SK-N-SH (cell line): ENCODE measurements at regions not wholly inside any gene's neighbourhood (a gene's known extent, or its start where the extent isn't known, plus 50 kb on each side); places are given as distances from the start of the nearest gene placed in this dataset.

Experiments
- CTCF ChIA-PET: fragments of 300-600, 350-600 bp; formaldehyde crosslinking; extraction: SDS; loops from one replicate; lab custom pipeline; 2021; lab: Yijun Ruan, JAX
- POLR2A ChIA-PET: fragments of 350-600 bp; sonication (Branson Sonifier 250); formaldehyde crosslinking; extraction: SDS; loops from one replicate; lab custom pipeline; 2020; ENCODE audit warnings: antibody characterized with exemption, inconsistent platforms; lab: Yijun Ruan, JAX
- DNase-seq: peaks from one replicate; pipeline ENCODE4 v3.0.0; 2012
- H2AFZ ChIP-seq: fragments of 200-600 bp; sonication (generic); 2 replicates; pipeline ENCODE4 v1.8.1; 2016; ENCODE audit warnings: antibody characterized with exemption, mild to moderate bottlenecking, low read depth
- H3F3A ChIP-seq: fragments of 200-600 bp; sonication (generic); replicated peaks from 2 replicates; pipeline ENCODE3; 2016; ENCODE audit warnings: antibody characterized with exemption, mild to moderate bottlenecking; ENCODE audit not compliant: insufficient read depth
- H3K27ac ChIP-seq, 2 experiments: fragments of 200-500 bp in 1 of 2; fragments of 200-600 bp in 1 of 2; sonication (Bioruptor generic) in 1 of 2; sonication (generic), shearing (Covaris generic) in 1 of 2; 2 replicates each; pipeline versions ENCODE4 v1.5.1 to v1.6.1; 2014 to 2016; ENCODE audit warnings: low read depth in 2 of 2, inconsistent platforms in 1 of 2, low read length in 1 of 2, mild to moderate bottlenecking in 1 of 2, mixed read lengths in 1 of 2
- H3K27me3 ChIP-seq: fragments of 200-600 bp; sonication (generic), shearing (Covaris generic); 2 replicates; pipeline ENCODE4 v1.6.1; 2016; ENCODE audit warnings: mixed run types; ENCODE audit not compliant: insufficient read depth
- H3K36me3 ChIP-seq, 2 experiments: fragments of 200-500 bp in 1 of 2; fragments of 200-600 bp in 1 of 2; sonication (Bioruptor generic) in 1 of 2; sonication (generic) in 1 of 2; replicated peaks in 1 of 2; 2 replicates each; pipeline versions ENCODE3 to v1.5.1; 2014 to 2016; ENCODE audit warnings: low read length in 1 of 2, mild to moderate bottlenecking in 1 of 2; ENCODE audit not compliant: insufficient read depth in 2 of 2, control insufficient read depth in 1 of 2
- H3K4me1 ChIP-seq, 2 experiments: fragments of 200-500 bp in 1 of 2; fragments of 200-600 bp in 1 of 2; sonication (Bioruptor generic) in 1 of 2; sonication (generic), shearing (Covaris generic) in 1 of 2; 2 replicates each; pipeline versions ENCODE4 v1.5.1 to v1.6.1; 2014 to 2016; ENCODE audit warnings: low read depth in 1 of 2, low read length in 1 of 2, mixed run types in 1 of 2; ENCODE audit not compliant: insufficient read depth in 2 of 2, control insufficient read depth in 1 of 2
- H3K4me2 ChIP-seq: fragments of 200-600 bp; sonication (generic), shearing (Covaris generic); 2 replicates; pipeline ENCODE4 v1.6.1; 2017; ENCODE audit warnings: mixed run types
- H3K4me3 ChIP-seq, 2 experiments: fragments of 200-500 bp in 1 of 2; fragments of 200-600 bp in 1 of 2; sonication (Bioruptor generic) in 1 of 2; sonication (generic), shearing (Covaris generic) in 1 of 2; 2 replicates each; pipeline versions ENCODE4 v1.5.1 to v1.8.1; 2014 to 2016; ENCODE audit warnings: low read depth in 2 of 2, inconsistent platforms in 1 of 2, low read length in 1 of 2, mild to moderate bottlenecking in 1 of 2, mixed read lengths in 1 of 2, moderate library complexity in 1 of 2
- H3K79me2 ChIP-seq: fragments of 200-600 bp; sonication (generic); 2 replicates; pipeline ENCODE4 v1.8.1; 2017; ENCODE audit warnings: mild to moderate bottlenecking; ENCODE audit not compliant: insufficient read depth
- H3K9ac ChIP-seq: fragments of 200-600 bp; sonication (generic); 2 replicates; pipeline ENCODE4 v1.6.1; 2017; ENCODE audit warnings: mixed run types
- H3K9me2 ChIP-seq: fragments of 200-600 bp; sonication (generic); 2 replicates; pipeline ENCODE4 v1.6.1; 2017; ENCODE audit warnings: mixed run types
- H3K9me3 ChIP-seq: fragments of 200-600 bp; sonication (generic); 2 replicates; pipeline ENCODE4 v1.6.1; 2017; ENCODE audit warnings: mixed run types, mild to moderate bottlenecking, moderate library complexity
- H4K20me1 ChIP-seq: fragments of 200-600 bp; sonication (generic); 2 replicates; pipeline ENCODE4 v1.6.1; 2017; ENCODE audit warnings: mild to moderate bottlenecking, mixed run types; ENCODE audit not compliant: insufficient read depth
- FOXJ3 ChIP-seq: sonication (generic); formaldehyde crosslinking; IDR thresholded peaks from 2 replicates; pipeline ENCODE4 v1.5.1; 2020; ENCODE audit warnings: mild to moderate bottlenecking, missing genetic modification reagents
- GATA2 ChIP-seq: sonication (generic); formaldehyde crosslinking; IDR thresholded peaks from 2 replicates; pipeline ENCODE4 v1.5.0; 2020; ENCODE audit warnings: mild to moderate bottlenecking, missing genetic modification reagents
- IRF3 ChIP-seq: fragments of 150-350 bp; IDR thresholded peaks from 2 replicates; pipeline ENCODE4 v1.6.1; 2016; ENCODE audit warnings: mild to moderate bottlenecking, low read depth, low read length
- JUND ChIP-seq: IDR thresholded peaks from 2 replicates; pipeline ENCODE4 v1.4.0; 2012
- MEF2A ChIP-seq: IDR thresholded peaks from 2 replicates; pipeline ENCODE4 v1.4.0; 2012; ENCODE audit warnings: low read depth, borderline replicate concordance
- NFIC ChIP-seq: IDR thresholded peaks from 2 replicates; pipeline ENCODE4 v1.4.0; 2012; ENCODE audit warnings: borderline replicate concordance
- RFX5 ChIP-seq: IDR thresholded peaks from 2 replicates; pipeline ENCODE4 v1.6.1; 2012; ENCODE audit warnings: mild to moderate bottlenecking, improper control_type of control experiment, low read length
- TCF12 ChIP-seq: IDR thresholded peaks from 2 replicates; pipeline ENCODE4 v1.4.0; 2012
- USF2 ChIP-seq: fragments of 150-350 bp; IDR thresholded peaks from 2 replicates; pipeline ENCODE4 v1.6.1; 2017; ENCODE audit warnings: antibody characterized with exemption, low read length, low read depth, borderline replicate concordance
- YY1 ChIP-seq: IDR thresholded peaks from 2 replicates; pipeline ENCODE4 v1.4.0; 2012; ENCODE audit warnings: low read depth, mild to moderate bottlenecking
- WGBS: methylation state at CpG from one replicate; pipeline ENCODE4 v1.1.6; 2017; ENCODE audit warnings: low lambda C conversion rate; 5-methylcytosine and 5-hydroxymethylcytosine counted together
- TF ChIP-seq, protein P1 (sequence below): IDR thresholded peaks from 2 replicates; pipeline ENCODE4 v1.4.0; 2012; ENCODE audit warnings: low read depth, borderline replicate concordance
- TF ChIP-seq, protein P2 (sequence below): IDR thresholded peaks from 2 replicates; pipeline ENCODE4 v1.4.0; 2012; ENCODE audit warnings: low read depth

- WGBS: 89% methylated on average over 1 of the region's 1 CpG
- H3K79me2 ChIP-seq: no peaks in the 10 kb centered on the region; the same call in 1 of the 2 replicates
- no peaks in the 10 kb centered on the region; a peak in 1 of 4 replicates for H3K4me1 ChIP-seq
- TF ChIP-seq, protein P1, sequence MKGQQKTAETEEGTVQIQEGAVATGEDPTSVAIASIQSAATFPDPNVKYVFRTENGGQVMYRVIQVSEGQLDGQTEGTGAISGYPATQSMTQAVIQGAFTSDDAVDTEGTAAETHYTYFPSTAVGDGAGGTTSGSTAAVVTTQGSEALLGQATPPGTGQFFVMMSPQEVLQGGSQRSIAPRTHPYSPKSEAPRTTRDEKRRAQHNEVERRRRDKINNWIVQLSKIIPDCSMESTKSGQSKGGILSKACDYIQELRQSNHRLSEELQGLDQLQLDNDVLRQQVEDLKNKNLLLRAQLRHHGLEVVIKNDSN: no peak
- TF ChIP-seq, protein P2, sequence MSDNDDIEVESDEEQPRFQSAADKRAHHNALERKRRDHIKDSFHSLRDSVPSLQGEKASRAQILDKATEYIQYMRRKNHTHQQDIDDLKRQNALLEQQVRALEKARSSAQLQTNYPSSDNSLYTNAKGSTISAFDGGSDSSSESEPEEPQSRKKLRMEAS: no peak
- TF ChIP-seq IRF3 (no peak), JUND (no peak), TCF12 (no peak), FOXJ3 (CRISPR knock-in tag) (no peak), YY1 (no peak), GATA2 (CRISPR knock-in tag) (no peak), USF2 (no peak)
- H3K4me3 ChIP-seq: no peak overlapping the region
- no peak overlapping the region for H2AFZ ChIP-seq
- no peaks in the 10 kb centered on the region for H4K20me1 ChIP-seq
- no peak overlapping the region for H3K9ac ChIP-seq
- H3K27ac ChIP-seq: no peak overlapping the region
- POLR2A ChIA-PET: no interaction called here
- H3K27me3 ChIP-seq: no peaks in the 10 kb centered on the region
- no peaks in the 10 kb centered on the region for H3K9me2 ChIP-seq
- H3F3A ChIP-seq: no peaks in the 10 kb centered on the region
- CTCF ChIA-PET: no interaction called here
- no peak for DNase-seq
- H3K36me3 ChIP-seq: peaks cover 0 to 4% of the 10 kb centered on the region in 2 experiments
- no peak overlapping the region for H3K4me2 ChIP-seq
- no peaks in the 10 kb centered on the region for H3K9me3 ChIP-seq
These were observed 731.4 kb upstream of the RIOK2 start for GRCh38 chr5:97914483-97914882.

- Histone ChIP-seq H3K4me2 (no peak overlapping the region), H3K4me3 (no peak overlapping the region), H3K27ac (no peak overlapping the region), H2AFZ (no peak overlapping the region), H3K9ac (no peak overlapping the region), H3K9me3 (no peaks in the 10 kb centered on the region), H3K79me2 (no peaks in the 10 kb centered on the region; the same call in 1 of the 2 replicates), H3K36me3 (peaks cover 0 to 4% of the 10 kb centered on the region in 2 experiments), H3K9me2 (no peaks in the 10 kb centered on the region), H3F3A (no peaks in the 10 kb centered on the region), H3K4me1 (no peaks in the 10 kb centered on the region; a peak in 1 of 4 replicates)
- WGBS: 72% methylated on average over 1 of the region's 1 CpG
- CTCF ChIA-PET: no interaction called here
- DNase-seq: no peak
- TF ChIP-seq JUND: no peak
- TF ChIP-seq, protein P1: no peak
- no peak for TF ChIP-seq MEF2A
- TF ChIP-seq RFX5: no peak
- no peak for TF ChIP-seq NFIC
- TF ChIP-seq GATA2 (CRISPR knock-in tag): no peak
- TF ChIP-seq, all 33 proteins: peak for 0
- no peaks in the 10 kb centered on the region for H4K20me1 ChIP-seq
- POLR2A ChIA-PET: no interaction called here
- H3K27me3 ChIP-seq: no peaks in the 10 kb centered on the region
These were observed 732.1 kb upstream of the RIOK2 start for GRCh38 chr5:97915106-97915505.
